ENCODE measurements at regions not wholly inside any gene's neighbourhood (a gene's known extent, or its start where the extent isn't known, plus 50 kb on each side); places are given as distances from the start of the nearest gene placed in this dataset.

GRCh38 chr10:130233035-130233360 is 96.8 kb downstream of the GLRX3 start:
- Histone ChIP-seq H3K27ac (ENCODE audit: insufficient read depth, low read length) (no peak overlapping the region), H3K23ac (ENCODE audit: low read depth, low read length) (no peak overlapping the region), H4K91ac (ENCODE audit: insufficient read depth, low read depth, low read length) (no peak overlapping the region), H2AK5ac (ENCODE audit: low read depth, low read length) (no peak overlapping the region), H3K9ac (ENCODE audit: low read depth, low read length) (no peak overlapping the region), H3K79me1 (ENCODE audit: low read depth in 1 of 2, low read length in 2 of 2) (no peaks in the 10 kb centered on the region), H2AK9ac (replicated peaks; ENCODE audit: low read depth, low read length, poor library complexity) (no peak overlapping the region), H3K9me1 (ENCODE audit: insufficient read depth, low read length) (no peaks in the 10 kb centered on the region), H2AFZ (replicated peaks; ENCODE audit: low read length, poor library complexity) (no peak overlapping the region), H3K4me3 (ENCODE audit: insufficient read depth, low read depth, low read length) (no peak overlapping the region), H3K4ac (ENCODE audit: low read depth, low read length) (no peak overlapping the region), H3K18ac (ENCODE audit: low read depth, low read length) (no peak overlapping the region), H3K14ac (replicated peaks; ENCODE audit: low read depth, low read length) (no peak overlapping the region), H2BK120ac (ENCODE audit: low read depth, low read length) (no peak overlapping the region), H2BK20ac (ENCODE audit: low read depth, low read length) (no peak overlapping the region), H2BK5ac (ENCODE audit: low read depth, low read length, poor library complexity, severe bottlenecking) (no peak overlapping the region), H3K4me2 (ENCODE audit: low read depth, low read length) (no peak overlapping the region), H2BK15ac (ENCODE audit: low read depth, low read length) (no peak overlapping the region), H4K20me1 (ENCODE audit: insufficient read depth, low read length) (no peaks in the 10 kb centered on the region), H4K8ac (ENCODE audit: low read depth in 2 of 2, low read length in 2 of 2) (no peak overlapping the region), H3K27me3 (ENCODE audit: control insufficient read depth, insufficient read depth, low read length) (no peaks in the 10 kb centered on the region), H3K56ac (ENCODE audit: extremely low read depth, insufficient read depth, low read length) (no peak overlapping the region), H3K36me3 (ENCODE audit: control insufficient read depth, insufficient read depth, low read length) (no peaks in the 10 kb centered on the region), H4K5ac (ENCODE audit: low read depth, low read length) (no peak overlapping the region), H3K4me1 (ENCODE audit: control insufficient read depth, insufficient read depth, low read length) (no peaks in the 10 kb centered on the region), H3K9me3 (ENCODE audit: control insufficient read depth, insufficient read depth, low read length) (peaks cover 37% of the 10 kb centered on the region)
- WGBS, 2 experiments (ENCODE audit: extremely low coverage in 2 of 2, insufficient read length in 1 of 2), result 73% methylated on average over 5 of the region's 14 CpGs; no CpG with 5 or more reads in 1 of the 2 experiments
- in situ Hi-C loops (cut with MboI; ENCODE audit: low sequenced_read_pairs) (no loop called here), dilution Hi-C loops (cut with HindIII; ENCODE audit: low sequenced_read_pairs, unreplicated experiment) (no loop called here), intact Hi-C loops (cut with micrococcal nuclease) (no loop called here)
- ATAC-seq (ENCODE audit: low read depth), result no peak
- ChIA-PET CTCF (no interaction called here), POLR2A (ENCODE audit: unreplicated experiment) (no interaction called here)
- no peak for DNase-seq
- TF ChIP-seq NFE2L2 (IDR thresholded peaks at IDR 0.05; ENCODE audit: low read depth, low read length) (no peak), POLR2A (IDR thresholded peaks at IDR 0.05; ENCODE audit: low read depth, low read length) (no peak), BHLHE40 (IDR thresholded peaks at IDR 0.05; ENCODE audit: low read depth, low read length) (no peak), MAZ (IDR thresholded peaks at IDR 0.05; ENCODE audit: borderline replicate concordance, low read depth, low read length) (no peak), CTCF (conservative IDR thresholded peaks at IDR 0.05; ENCODE audit: low read depth, low read length) (no peak), SMC3 (IDR thresholded peaks at IDR 0.05; ENCODE audit: low read depth, low read length) (no peak), MAFK (IDR thresholded peaks at IDR 0.05; ENCODE audit: low read depth, low read length) (no peak), CEBPB (IDR thresholded peaks at IDR 0.05; ENCODE audit: low read depth, low read length) (no peak), RCOR1 (IDR thresholded peaks at IDR 0.05; ENCODE audit: insufficient replicate concordance, low read length) (no peak), FOS (IDR thresholded peaks at IDR 0.05; ENCODE audit: low read depth, low read length) (no peak), MXI1 (IDR thresholded peaks at IDR 0.05; ENCODE audit: borderline replicate concordance, low read depth, low read length) (no peak), ELK1 (IDR thresholded peaks at IDR 0.05; ENCODE audit: borderline replicate concordance, low read depth, low read length) (no peak), CHD1 (IDR thresholded peaks at IDR 0.05; ENCODE audit: low read depth, low read length) (no peak), RAD21 (IDR thresholded peaks at IDR 0.05; ENCODE audit: low read length) (no peak), RFX5 (IDR thresholded peaks at IDR 0.05; ENCODE audit: low read depth, low read length) (no peak)
- TF ChIP-seq, protein P1, sequence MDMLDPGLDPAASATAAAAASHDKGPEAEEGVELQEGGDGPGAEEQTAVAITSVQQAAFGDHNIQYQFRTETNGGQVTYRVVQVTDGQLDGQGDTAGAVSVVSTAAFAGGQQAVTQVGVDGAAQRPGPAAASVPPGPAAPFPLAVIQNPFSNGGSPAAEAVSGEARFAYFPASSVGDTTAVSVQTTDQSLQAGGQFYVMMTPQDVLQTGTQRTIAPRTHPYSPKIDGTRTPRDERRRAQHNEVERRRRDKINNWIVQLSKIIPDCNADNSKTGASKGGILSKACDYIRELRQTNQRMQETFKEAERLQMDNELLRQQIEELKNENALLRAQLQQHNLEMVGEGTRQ (IDR thresholded peaks at IDR 0.05; ENCODE audit: low read depth, low read length), result no peak
- BruUV-seq (replicated peaks), result no TSS peak
